HG03097 (cell line): ENCODE measurements at regions not wholly inside any gene's neighbourhood (a gene's known extent, or its start where the extent isn't known, plus 50 kb on each side); places are given as distances from the start of the nearest gene placed in this dataset.
"Not testable (repeated sequence)": the region's sequence is repeated elsewhere in the genome, so short reads cannot be mapped to it uniquely, and the experiment has no call there.

Experiments used
- ATAC-seq: cut with Tn5 transposase; IDR thresholded peaks from one replicate; pipeline ENCODE4 v1.9.1; 2021; ENCODE audit not compliant: unreplicated experiment, low FRiP score

- ATAC-seq, result no peak
These were observed 319.1 kb downstream of the OXSM start for GRCh38 chr3:26108846-26109489.

- no peak for ATAC-seq
These were observed 325.0 kb downstream of the OXSM start for GRCh38 chr3:26114851-26115250.

- ATAC-seq, result no peak
These were observed 328.3 kb downstream of the OXSM start for GRCh38 chr3:26118165-26118564.

GRCh38 chr3:26132942-26133341 is 343.1 kb downstream of the OXSM start:
- no peak for ATAC-seq

- ATAC-seq, result no peak
These were observed 351.4 kb downstream of the OXSM start for GRCh38 chr3:26141296-26141695.

- ATAC-seq, result no peak
These were observed 355.9 kb downstream of the OXSM start for GRCh38 chr3:26145769-26146168.

- not testable (repeated sequence) for ATAC-seq
These were observed 367.5 kb downstream of the OXSM start for GRCh38 chr3:26157428-26157827.

GRCh38 chr3:26171006-26171405 is 381.1 kb downstream of the OXSM start:
- ATAC-seq, result no peak

- no peak for ATAC-seq
These were observed 401.7 kb downstream of the OXSM start for GRCh38 chr3:26191556-26191955.

- ATAC-seq, result no peak
These were observed 403.7 kb downstream of the OXSM start for GRCh38 chr3:26193558-26193957.

GRCh38 chr3:26196781-26197180 is 406.9 kb downstream of the OXSM start:
- ATAC-seq, result no peak

- no peak for ATAC-seq
These were observed 408.7 kb downstream of the OXSM start for GRCh38 chr3:26198609-26199008.

- no peak for ATAC-seq
These were observed 412.3 kb downstream of the OXSM start for GRCh38 chr3:26202169-26202568.

- no peak for ATAC-seq
These were observed 415.6 kb downstream of the OXSM start for GRCh38 chr3:26205475-26205874.

GRCh38 chr3:26208201-26208600 is 414.4 kb upstream of the LRRC3B start:
- ATAC-seq, result no peak

- no peak for ATAC-seq
These were observed 392.8 kb upstream of the LRRC3B start for GRCh38 chr3:26229801-26230200.

- ATAC-seq, result no peak
These were observed 389.2 kb upstream of the LRRC3B start for GRCh38 chr3:26233374-26233773.

- ATAC-seq, result no peak
These were observed 386.0 kb upstream of the LRRC3B start for GRCh38 chr3:26236531-26236930.

GRCh38 chr3:26237036-26237682 is 385.4 kb upstream of the LRRC3B start:
- no peak for ATAC-seq

GRCh38 chr3:26244586-26244985 is 378.0 kb upstream of the LRRC3B start:
- not testable (repeated sequence) for ATAC-seq

GRCh38 chr3:26245236-26245635 is 377.3 kb upstream of the LRRC3B start:
- no peak for ATAC-seq

- no peak for ATAC-seq
These were observed 375.7 kb upstream of the LRRC3B start for GRCh38 chr3:26246901-26247300.
